GM10248 (cell line): ENCODE measurements at regions not wholly inside any gene's neighbourhood (a gene's known extent, or its start where the extent isn't known, plus 50 kb on each side); places are given as distances from the start of the nearest gene placed in this dataset.

Experiments
- CTCF ChIA-PET: fragments of 300-600 bp; sonication (Branson Sonifier 250); formaldehyde crosslinking; extraction: SDS; loops from one replicate; lab custom pipeline; 2021; ENCODE audit warnings: antibody characterized with exemption; lab: Yijun Ruan, JAX
- POLR2A ChIA-PET: fragments of 350-650 bp; sonication (Branson Sonifier 250); formaldehyde crosslinking; extraction: SDS; loops from one replicate; lab custom pipeline; 2020; ENCODE audit warnings: antibody characterized with exemption; lab: Yijun Ruan, JAX
- DNase-seq: peaks from one replicate; pipeline ENCODE4 v3.0.0; 2012; ENCODE audit errors: extremely low spot score
- CTCF ChIP-seq: IDR thresholded peaks from 2 replicates; pipeline ENCODE4 v1.5.1; 2012; ENCODE audit warnings: mild to moderate bottlenecking, low read depth; ENCODE audit errors: extremely low read depth, missing control alignments, control extremely low read depth

- POLR2A ChIA-PET: no interaction called here
- no peak for DNase-seq
- no peak for TF ChIP-seq CTCF
- CTCF ChIA-PET: interaction anchor here (0.7 to 1.4 kb wide), 2 partner anchors 9 to 13 kb away, joined by 3 read pairs; no protein-coding TSS in a partner anchor
Observed at GRCh38 chr9:25889661-25890060, 211.4 kb upstream of the TUSC1 start.

- no peak for TF ChIP-seq CTCF
- DNase-seq: no peak
- CTCF ChIA-PET: interaction anchor here (1.4 kb wide), 1 partner anchor 9 kb away, joined by 4 read pairs; no protein-coding TSS in a partner anchor
- POLR2A ChIA-PET: no interaction called here
Observed at GRCh38 chr9:25876248-25876647, 198.0 kb upstream of the TUSC1 start.

GRCh38 chr9:25864509-25864908 is 186.3 kb upstream of the TUSC1 start:
- ChIA-PET POLR2A (no interaction called here), CTCF (interaction anchor here (1.0 to 1.2 kb wide), 2 partner anchors 11 to 48 kb away, joined by 3 read pairs; no protein-coding TSS in a partner anchor)
- no peak for TF ChIP-seq CTCF
- no peak for DNase-seq

- DNase-seq: no peak
- CTCF ChIA-PET: no interaction called here
- no peak for TF ChIP-seq CTCF
- POLR2A ChIA-PET: no interaction called here
Observed at GRCh38 chr9:25861421-25861820, 183.2 kb upstream of the TUSC1 start.

GRCh38 chr9:25857147-25857546 is 178.9 kb upstream of the TUSC1 start:
- DNase-seq: no peak
- CTCF ChIA-PET: interaction anchor here (2.1 to 2.2 kb wide), 2 partner anchors 12 to 14 kb away, joined by 4 to 6 read pairs; no protein-coding TSS in a partner anchor

GRCh38 chr9:25850803-25851202 is 172.6 kb upstream of the TUSC1 start:
- ChIA-PET CTCF (interaction anchor here (1.1 kb wide), 1 partner anchor 17 kb away, joined by 3 read pairs; no protein-coding TSS in a partner anchor), POLR2A (no interaction called here)
- DNase-seq: no peak
- no peak for TF ChIP-seq CTCF

More at GRCh38 chr9:25857147-25857546, 178.9 kb upstream of the TUSC1 start:
- POLR2A ChIA-PET: no interaction called here
- no peak for TF ChIP-seq CTCF
